OCI-LY1 (cell line): ENCODE measurements at regions not wholly inside any gene's neighbourhood (a gene's known extent, or its start where the extent isn't known, plus 50 kb on each side); places are given as distances from the start of the nearest gene placed in this dataset.

Source experiments
- H2AFZ ChIP-seq: fragments of 200-600 bp; sonication (generic), shearing (Covaris generic); 2 replicates; pipeline ENCODE4 v1.6.0; 2014; ENCODE audit warnings: antibody characterized with exemption, mild to moderate bottlenecking, low read length
- H3F3A ChIP-seq: fragments of 200-600 bp; sonication (generic), shearing (Covaris generic); 2 replicates; pipeline ENCODE4 v1.6.0; 2014; ENCODE audit warnings: mild to moderate bottlenecking, antibody characterized with exemption, low read length, moderate library complexity; ENCODE audit not compliant: insufficient read depth
- H3K27ac ChIP-seq: fragments of 200-600 bp; sonication (generic); 2 replicates; pipeline ENCODE4 v1.5.1; 2014; ENCODE audit warnings: low read length, mixed run types, mild to moderate bottlenecking, low read depth; ENCODE audit not compliant: poor library complexity, severe bottlenecking
- H3K27me3 ChIP-seq: fragments of 200-600 bp; sonication (generic); 2 replicates; pipeline ENCODE4 v1.6.0; 2014; ENCODE audit warnings: antibody characterized with exemption, mild to moderate bottlenecking, low read length, moderate library complexity; ENCODE audit not compliant: insufficient read depth
- H3K36me3 ChIP-seq: fragments of 200-600 bp; sonication (generic); 2 replicates; pipeline ENCODE4 v1.6.1; 2014; ENCODE audit warnings: mild to moderate bottlenecking, antibody characterized with exemption, low read length, moderate library complexity, mixed read lengths; ENCODE audit not compliant: insufficient read depth
- H3K4me1 ChIP-seq: fragments of 200-600 bp; sonication (generic); 2 replicates; pipeline ENCODE4 v1.5.1; 2014; ENCODE audit warnings: mild to moderate bottlenecking, low read length, moderate library complexity; ENCODE audit not compliant: insufficient read depth, severe bottlenecking
- H3K4me2 ChIP-seq: fragments of 200-600 bp; sonication (generic), shearing (Covaris generic); 2 replicates; pipeline ENCODE4 v1.6.1; 2014; ENCODE audit warnings: low read length
- H3K4me3 ChIP-seq: fragments of 200-600 bp; sonication (generic); 2 replicates; pipeline ENCODE4 v1.5.1; 2014; ENCODE audit warnings: low read length, low read depth, mild to moderate bottlenecking, mixed read lengths; ENCODE audit not compliant: poor library complexity, severe bottlenecking
- H3K79me2 ChIP-seq: fragments of 200-600 bp; shearing (Covaris generic); 2 replicates; pipeline ENCODE4 v1.6.1; 2016; ENCODE audit warnings: mixed run types, low read length, mixed read lengths; ENCODE audit not compliant: insufficient read depth
- H3K9ac ChIP-seq: fragments of 200-600 bp; sonication (generic), shearing (Covaris generic); 2 replicates; pipeline ENCODE4 v1.6.1; 2014; ENCODE audit warnings: mild to moderate bottlenecking, low read length, mixed read lengths
- H3K9me2 ChIP-seq: fragments of 200-600 bp; sonication (generic), shearing (Covaris generic); 2 replicates; pipeline ENCODE4 v1.6.1; 2014; ENCODE audit warnings: low read depth, mild to moderate bottlenecking, low read length, mixed read lengths
- H3K9me3 ChIP-seq: fragments of 200-600 bp; shearing (Covaris generic); 2 replicates; pipeline ENCODE4 v1.6.1; 2014; ENCODE audit warnings: low read length, mixed read lengths
- H4K20me1 ChIP-seq: fragments of 200-600 bp; sonication (generic), shearing (Covaris generic); 2 replicates; pipeline ENCODE4 v1.6.0; 2016; ENCODE audit warnings: mild to moderate bottlenecking, low read length; ENCODE audit not compliant: insufficient read depth
- CTCF ChIP-seq: fragments of 200-600 bp; sonication (generic), shearing (Covaris generic); IDR thresholded peaks from 2 replicates; pipeline ENCODE4 v1.5.1; 2017; ENCODE audit warnings: mild to moderate bottlenecking, antibody characterized with exemption, low read length, moderate library complexity, mixed read lengths
- EZH2 ChIP-seq: fragments of 200-600 bp; sonication (generic), shearing (Covaris generic); IDR thresholded peaks from 2 replicates; pipeline ENCODE4 v1.8.0; 2017; ENCODE audit warnings: borderline replicate concordance, mixed run types, mild to moderate bottlenecking, antibody characterized with exemption, low read length, moderate library complexity, mixed read lengths

- Histone ChIP-seq H3K9ac (no peak overlapping the region), H4K20me1 (no peaks in the 10 kb centered on the region), H3K79me2 (no peaks in the 10 kb centered on the region), H3K27me3 (no peaks in the 10 kb centered on the region), H3K9me2 (no peaks in the 10 kb centered on the region), H3K36me3 (no peaks in the 10 kb centered on the region), H2AFZ (no peak overlapping the region), H3K9me3 (no peaks in the 10 kb centered on the region), H3K4me3 (no peak overlapping the region), H3F3A (no peaks in the 10 kb centered on the region), H3K4me1 (no peaks in the 10 kb centered on the region), H3K27ac (no peak overlapping the region), H3K4me2 (no peak overlapping the region)
- TF ChIP-seq CTCF (no peak), EZH2 (no peak)
Observed at GRCh38 chr5:3098821-3099220, 347.3 kb upstream of the IRX2 start.

GRCh38 chr5:3092664-3093063 is 341.2 kb upstream of the IRX2 start:
- Histone ChIP-seq H3F3A (no peaks in the 10 kb centered on the region), H3K9me3 (no peaks in the 10 kb centered on the region), H3K27ac (no peak overlapping the region), H3K79me2 (no peaks in the 10 kb centered on the region), H3K9ac (no peak overlapping the region), H3K4me1 (no peaks in the 10 kb centered on the region), H4K20me1 (no peaks in the 10 kb centered on the region), H2AFZ (no peak overlapping the region), H3K27me3 (no peaks in the 10 kb centered on the region), H3K9me2 (no peaks in the 10 kb centered on the region), H3K36me3 (no peaks in the 10 kb centered on the region), H3K4me3 (no peak overlapping the region), H3K4me2 (no peak overlapping the region)
- TF ChIP-seq CTCF (no peak), EZH2 (no peak)

DNA sequence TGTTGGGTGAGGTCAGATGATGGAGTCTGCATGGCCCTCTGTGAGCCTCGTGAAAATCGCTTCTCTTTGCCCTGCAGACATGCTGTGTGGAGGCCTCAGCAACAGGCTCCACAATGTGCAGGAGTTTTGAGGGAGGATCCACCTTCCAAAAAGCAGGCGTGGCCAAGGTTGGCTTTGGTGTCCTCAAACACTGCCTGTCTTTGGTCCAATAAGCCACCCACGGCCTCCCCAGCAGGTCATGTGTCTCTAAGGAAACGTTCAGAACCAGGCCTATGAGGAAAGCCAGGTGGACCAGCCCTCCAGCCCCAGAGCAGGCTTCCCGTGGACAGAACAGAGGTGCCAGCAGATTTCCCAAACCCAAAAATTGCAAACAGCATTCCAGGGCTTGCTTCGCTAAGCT is 340.7 kb upstream of the IRX2 start:
- H3K4me2 ChIP-seq, result no peak overlapping the region
- H3K9ac ChIP-seq, result no peak overlapping the region
- TF ChIP-seq EZH2 (no peak), CTCF (no peak)

More for the DNA sequence above, 340.7 kb upstream of the IRX2 start:
- H3K4me3 ChIP-seq, result no peak overlapping the region
- H3K27ac ChIP-seq, result no peak overlapping the region
- no peak overlapping the region for H2AFZ ChIP-seq
- no peaks in the 10 kb centered on the region for H3F3A ChIP-seq
- H3K9me2 ChIP-seq, result no peaks in the 10 kb centered on the region
- no peaks in the 10 kb centered on the region for H3K79me2 ChIP-seq
- no peaks in the 10 kb centered on the region for H3K9me3 ChIP-seq
- no peaks in the 10 kb centered on the region for H4K20me1 ChIP-seq
- no peaks in the 10 kb centered on the region for H3K36me3 ChIP-seq
- H3K27me3 ChIP-seq, result no peaks in the 10 kb centered on the region
- no peaks in the 10 kb centered on the region for H3K4me1 ChIP-seq
